ENCODE measurements at regions not wholly inside any gene's neighbourhood (a gene's known extent, or its start where the extent isn't known, plus 50 kb on each side); places are given as distances from the start of the nearest gene placed in this dataset.

- Histone ChIP-seq H3K4me1 (no peaks in the 10 kb centered on the region), H3K4me3 (no peak overlapping the region), H3K36me3 (ENCODE audit: low read depth, missing control alignments) (no peaks in the 10 kb centered on the region), H3K9me3 (no peaks in the 10 kb centered on the region), H3K27ac (no peak overlapping the region), H3K27me3 (no peaks in the 10 kb centered on the region)
- no peak for DNase-seq
- TF ChIP-seq CTCF (IDR thresholded peaks at IDR 0.05): no peak
- TF ChIP-seq POLR2A (IDR thresholded peaks at IDR 0.05): no peak
- intact Hi-C loops (cut with DNase I; ENCODE audit: low total_unique reads): no loop called here
- 84 to 86% methylated on average over 3 of the region's 3 CpGs for WGBS, 2 donors
Observed at GRCh38 chr2:236393581-236393980, 129.4 kb upstream of the ASB18 start.

- Histone ChIP-seq H3K4me1 (no peaks in the 10 kb centered on the region), H3K36me3 (ENCODE audit: low read depth, missing control alignments) (no peaks in the 10 kb centered on the region), H3K9me3 (no peaks in the 10 kb centered on the region), H3K4me3 (no peak overlapping the region), H3K27me3 (no peaks in the 10 kb centered on the region), H3K27ac (no peak overlapping the region)
- TF ChIP-seq CTCF (IDR thresholded peaks at IDR 0.05) (no peak), POLR2A (IDR thresholded peaks at IDR 0.05) (no peak)
- 94 to 96% methylated on average over 9 of the region's 9 CpGs for WGBS, 2 donors
- intact Hi-C loops (cut with DNase I; ENCODE audit: low total_unique reads): no loop called here
- no peak for DNase-seq
Observed at GRCh38 chr2:236394571-236394970, 130.4 kb upstream of the ASB18 start.

DNA sequence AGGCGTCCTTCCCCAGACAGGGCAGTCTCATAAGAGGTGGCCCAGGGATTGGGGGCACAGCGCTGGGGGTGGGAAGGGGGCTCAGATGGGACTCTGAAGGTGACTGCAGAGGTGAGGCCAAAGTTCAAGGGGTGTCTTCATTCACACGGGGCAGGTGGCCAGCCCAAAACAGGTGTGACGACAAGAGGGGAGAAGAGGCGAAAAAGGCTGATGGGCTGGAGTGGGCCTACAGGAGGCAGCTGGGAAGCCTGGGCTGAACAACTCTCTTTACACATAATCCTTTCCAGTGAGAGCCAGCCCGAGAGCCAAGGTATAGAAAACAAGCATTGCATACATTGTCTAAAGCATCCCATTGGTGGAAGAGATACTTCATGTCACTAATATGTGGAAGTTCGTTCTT, 130.9 kb upstream of the ASB18 start:
- H3K9me3 ChIP-seq: no peaks in the 10 kb centered on the region

GRCh38 chr2:236396818-236397350, 132.7 kb upstream of the ASB18 start:
- Histone ChIP-seq H3K36me3 (ENCODE audit: low read depth, missing control alignments) (no peaks in the 10 kb centered on the region), H3K27ac (no peak overlapping the region), H3K9me3 (no peaks in the 10 kb centered on the region), H3K27me3 (no peaks in the 10 kb centered on the region), H3K4me1 (no peaks in the 10 kb centered on the region), H3K4me3 (no peak overlapping the region)
- TF ChIP-seq POLR2A (IDR thresholded peaks at IDR 0.05): no peak
- no peak for TF ChIP-seq CTCF (IDR thresholded peaks at IDR 0.05)
- DNase-seq: no peak
- 90 to 91% methylated on average over 13 of the region's 13 CpGs for WGBS, 2 donors
- intact Hi-C loops (cut with DNase I; ENCODE audit: low total_unique reads): no loop called here

More for the DNA sequence above, 130.9 kb upstream of the ASB18 start:
- no peak for DNase-seq
- 87 to 91% methylated on average over 7 of the region's 7 CpGs for WGBS, 2 donors
- intact Hi-C loops (cut with DNase I; ENCODE audit: low total_unique reads): no loop called here
- Histone ChIP-seq H3K27ac (no peak overlapping the region), H3K4me1 (no peaks in the 10 kb centered on the region), H3K36me3 (ENCODE audit: low read depth, missing control alignments) (no peaks in the 10 kb centered on the region), H3K27me3 (no peaks in the 10 kb centered on the region), H3K4me3 (no peak overlapping the region)
- TF ChIP-seq POLR2A (IDR thresholded peaks at IDR 0.05) (no peak), CTCF (IDR thresholded peaks at IDR 0.05) (no peak)

DNA sequence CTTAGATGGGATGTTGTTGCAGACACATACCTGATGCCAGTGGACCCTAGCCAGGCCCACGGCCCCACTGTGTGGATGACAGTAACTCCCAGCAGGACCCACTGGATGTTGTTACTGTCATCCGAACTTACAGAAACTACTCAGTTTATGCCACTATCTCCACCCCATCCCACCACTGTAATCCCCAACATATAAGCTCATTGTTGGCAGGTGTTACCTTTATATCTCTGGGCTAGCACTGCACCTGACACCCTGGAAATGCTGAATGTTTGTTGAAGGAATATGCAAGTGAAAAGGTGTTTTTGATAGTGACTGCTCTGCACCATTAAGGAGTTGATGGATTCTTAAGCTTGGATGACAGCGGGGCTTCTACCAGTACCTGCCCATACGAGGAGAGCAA, 133.5 kb upstream of the ASB18 start:
- no peak for DNase-seq
- H3K9me3 ChIP-seq: no peaks in the 10 kb centered on the region
- H3K27ac ChIP-seq: no peak overlapping the region
- TF ChIP-seq POLR2A (IDR thresholded peaks at IDR 0.05): no peak
- no peak for TF ChIP-seq CTCF (IDR thresholded peaks at IDR 0.05)
- intact Hi-C loops (cut with DNase I; ENCODE audit: low total_unique reads): no loop called here
- no peaks in the 10 kb centered on the region for H3K4me1 ChIP-seq
- H3K27me3 ChIP-seq: no peaks in the 10 kb centered on the region
- no peaks in the 10 kb centered on the region for H3K36me3 ChIP-seq (ENCODE audit: low read depth, missing control alignments)
- H3K4me3 ChIP-seq: no peak overlapping the region
- 88 to 95% methylated on average over 4 of the region's 4 CpGs for whole genome bisulfite sequencing, 2 donors
